ENCODE measurements at regions not wholly inside any gene's neighbourhood (a gene's known extent, or its start where the extent isn't known, plus 50 kb on each side); places are given as distances from the start of the nearest gene placed in this dataset.
"Not testable (repeated sequence)": the region's sequence is repeated elsewhere in the genome, so short reads cannot be mapped to it uniquely, and the experiment has no call there.

- no peak for DNase-seq (ENCODE audit: low read depth in 2 of 2)
Observed at GRCh38 chr10:3877211-3878000, 92.4 kb upstream of the KLF6 start.

DNA sequence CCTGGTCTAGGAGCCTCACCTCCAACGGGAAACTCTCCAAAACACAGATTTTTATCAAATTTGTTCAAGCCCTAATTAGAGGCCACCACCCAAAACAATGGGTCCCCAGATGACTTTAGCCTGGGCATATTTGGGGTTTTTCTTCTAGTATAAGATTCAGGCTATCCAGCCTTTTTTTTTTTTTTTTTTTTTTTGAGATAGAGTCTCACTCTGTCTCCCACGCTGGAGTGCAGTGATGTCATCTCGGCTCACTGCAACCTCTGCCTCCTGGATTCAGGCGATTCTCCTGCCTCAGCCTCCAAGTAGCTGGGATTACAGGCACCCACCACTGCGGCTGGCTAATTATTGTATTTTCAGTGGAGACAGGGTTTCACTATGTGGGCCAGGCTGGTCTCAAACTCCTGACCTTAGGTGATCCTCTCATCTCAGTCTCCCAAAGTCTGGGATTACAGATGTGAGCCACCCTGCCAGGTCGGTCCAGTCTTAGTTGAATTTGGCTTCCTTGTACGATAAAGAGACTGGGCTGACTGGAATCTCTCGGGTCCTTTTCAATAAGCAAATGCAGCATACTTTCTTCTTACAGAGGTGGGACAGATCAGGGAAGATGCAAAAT, 91.4 kb upstream of the KLF6 start:
- no peak for DNase-seq (ENCODE audit: low read depth in 2 of 2)

- DNase-seq (ENCODE audit: low read depth in 2 of 2): no peak
Observed at GRCh38 chr10:3875842-3876235, 90.8 kb upstream of the KLF6 start.

DNA sequence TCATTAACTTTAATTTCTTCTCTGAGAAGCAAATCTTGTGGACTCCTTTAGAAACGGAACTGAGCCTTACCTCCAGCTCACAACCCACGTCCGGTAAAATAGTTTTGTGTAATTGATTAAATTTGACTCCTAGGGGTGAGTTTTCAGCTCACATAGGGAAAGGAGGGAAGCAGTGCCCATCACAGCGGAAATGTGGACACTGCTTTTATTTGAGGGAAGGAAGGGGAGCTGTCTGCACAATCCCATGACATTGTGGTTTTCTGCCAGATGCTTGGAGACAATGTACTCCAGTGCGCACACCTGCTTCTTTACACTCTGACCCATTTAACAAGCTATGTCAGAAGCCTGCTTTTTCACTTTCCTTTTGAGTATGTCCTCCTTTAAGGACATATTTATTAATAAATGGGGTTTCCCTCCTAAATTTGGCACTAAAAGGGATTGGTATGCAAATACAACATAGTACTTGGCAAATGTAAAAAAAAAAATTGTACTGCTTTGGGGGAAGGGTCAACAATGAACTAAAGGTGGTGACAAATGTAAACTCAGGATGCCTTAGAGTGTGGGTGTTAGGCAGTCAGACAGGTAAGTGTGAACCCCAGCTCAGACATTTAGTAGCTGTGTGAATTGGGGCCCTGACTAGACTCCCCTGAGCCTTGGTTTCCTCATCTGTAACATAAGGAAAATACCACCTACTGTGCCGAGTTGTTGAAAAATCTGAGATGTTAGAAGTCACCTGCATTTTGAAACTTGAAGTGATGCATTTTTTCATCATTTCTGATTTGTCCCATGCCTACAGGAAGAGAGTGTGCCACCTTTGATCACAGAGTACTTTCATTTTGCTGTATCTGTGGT, 90.2 kb upstream of the KLF6 start:
- no peak for DNase-seq (ENCODE audit: low read depth in 2 of 2)

- DNase-seq (ENCODE audit: low read depth in 2 of 2): not testable (repeated sequence)
Observed at GRCh38 chr10:3874610-3874989, 89.6 kb upstream of the KLF6 start.

GRCh38 chr10:3873728-3874461, 88.9 kb upstream of the KLF6 start:
- DNase-seq (ENCODE audit: low read depth in 2 of 2): no peak

DNA sequence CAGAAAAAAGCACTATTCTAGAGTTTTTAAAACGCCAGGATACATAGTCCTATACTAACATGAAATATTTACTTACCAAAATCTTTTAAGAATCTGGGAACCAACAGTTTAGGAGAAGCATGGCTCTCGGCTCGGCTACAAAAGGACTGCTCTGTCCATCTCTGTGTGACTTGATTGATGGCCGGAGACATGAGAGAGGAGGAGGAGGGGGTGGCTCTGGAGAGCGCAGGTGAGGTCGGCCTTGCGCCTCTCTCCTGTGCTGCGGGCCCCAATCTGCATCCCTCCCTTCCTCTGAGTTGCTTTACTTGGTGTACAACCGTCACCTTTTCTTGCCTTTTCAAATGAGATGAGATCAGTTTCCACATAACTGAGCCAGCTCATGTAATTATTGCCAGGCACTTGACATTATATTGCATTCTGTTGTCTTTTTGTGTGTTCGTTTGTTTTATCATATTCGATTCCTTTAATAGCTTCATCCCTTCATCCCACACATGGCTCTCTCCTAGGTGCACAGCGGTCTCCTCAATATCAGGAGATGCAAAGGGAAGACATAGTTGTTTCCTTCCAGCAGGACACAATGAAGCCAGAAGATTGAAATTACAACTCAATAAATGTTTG, 87.8 kb upstream of the KLF6 start:
- no peak for DNase-seq (ENCODE audit: low read depth in 2 of 2)

DNA sequence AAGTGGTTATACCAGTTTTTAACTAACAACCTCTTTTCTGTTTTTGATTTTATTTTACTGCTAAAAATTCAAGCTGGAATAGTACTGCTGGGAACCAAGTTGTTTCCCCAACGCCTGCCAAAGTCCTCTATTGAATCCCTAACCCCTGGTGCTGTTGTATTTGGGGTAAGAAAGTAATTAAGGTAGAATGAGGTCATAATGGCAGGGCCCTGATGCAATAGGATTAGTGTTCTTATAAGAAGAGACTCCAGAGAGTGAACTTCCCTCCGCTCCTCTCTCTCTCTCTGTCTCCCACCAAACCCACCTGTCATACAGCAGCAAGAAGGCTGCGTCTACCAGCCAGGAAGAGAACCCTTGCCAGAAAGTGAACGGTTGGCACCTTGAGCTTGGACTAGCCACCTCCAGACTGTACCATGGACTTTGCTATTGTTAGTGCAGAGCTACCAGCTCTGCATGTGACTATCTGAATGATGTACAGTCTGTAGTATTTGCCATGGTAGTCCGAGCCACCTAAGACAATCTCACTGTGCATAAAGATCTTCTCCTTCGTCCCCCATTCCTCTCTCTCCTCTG, 86.5 kb upstream of the KLF6 start:
- DNase-seq (ENCODE audit: low read depth in 2 of 2): no peak

- no peak for DNase-seq (ENCODE audit: low read depth in 2 of 2)
Observed at GRCh38 chr10:3869036-3869435, 84.0 kb upstream of the KLF6 start.

- no peak for DNase-seq (ENCODE audit: low read depth in 2 of 2)
Observed at GRCh38 chr10:3868271-3868664, 83.3 kb upstream of the KLF6 start.

- DNase-seq (ENCODE audit: low read depth in 2 of 2): no peak
Observed at GRCh38 chr10:3867454-3868270, 82.7 kb upstream of the KLF6 start.

DNA sequence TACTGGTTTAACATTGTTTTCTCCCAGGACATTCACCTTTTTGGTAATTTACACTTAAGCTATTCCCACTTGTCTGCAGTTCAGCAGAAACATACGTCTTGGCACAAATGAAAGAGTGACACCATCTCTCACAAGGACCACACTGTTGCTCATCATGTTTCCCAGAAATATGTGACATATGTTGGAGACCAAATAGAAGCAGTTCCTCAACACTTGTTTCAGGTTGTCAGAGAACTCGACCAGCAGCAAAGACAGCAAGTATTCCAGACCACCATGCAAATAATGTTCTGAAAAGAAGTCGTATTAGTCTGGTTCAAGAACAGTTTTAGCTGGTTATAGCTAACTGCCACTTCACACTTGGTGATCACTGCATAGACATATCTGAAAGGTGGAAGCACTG, 81.3 kb upstream of the KLF6 start:
- DNase-seq (ENCODE audit: low read depth in 2 of 2): no peak

GRCh38 chr10:3865565-3865964, 80.6 kb upstream of the KLF6 start:
- no peak for DNase-seq (ENCODE audit: low read depth in 2 of 2)

- DNase-seq (ENCODE audit: low read depth in 2 of 2): no peak
Observed at GRCh38 chr10:3861795-3862194, 76.8 kb upstream of the KLF6 start.

- DNase-seq (ENCODE audit: low read depth in 2 of 2): no peak
Observed at GRCh38 chr10:3858051-3858845, 73.2 kb upstream of the KLF6 start.

DNA sequence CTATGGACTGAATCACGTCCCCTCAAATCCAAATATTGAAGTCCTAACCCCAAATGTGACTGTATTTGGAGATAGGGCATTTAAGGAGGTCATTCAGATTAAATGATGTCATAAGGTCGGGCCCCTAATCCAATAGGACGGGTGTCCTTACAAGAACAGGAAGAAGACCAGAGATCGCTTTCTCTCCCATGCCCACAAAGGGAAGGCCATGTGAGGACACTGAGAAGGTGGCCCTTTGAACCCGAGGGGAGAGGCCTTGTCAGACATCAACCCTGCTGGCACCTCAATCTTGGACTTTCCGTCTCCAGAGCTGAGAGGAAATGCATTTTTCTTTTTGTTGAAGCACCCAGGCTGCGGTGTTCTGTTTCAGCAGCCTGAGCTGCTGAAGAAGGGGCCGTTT, 72.3 kb upstream of the KLF6 start:
- no peak for DNase-seq (ENCODE audit: low read depth in 2 of 2)

DNA sequence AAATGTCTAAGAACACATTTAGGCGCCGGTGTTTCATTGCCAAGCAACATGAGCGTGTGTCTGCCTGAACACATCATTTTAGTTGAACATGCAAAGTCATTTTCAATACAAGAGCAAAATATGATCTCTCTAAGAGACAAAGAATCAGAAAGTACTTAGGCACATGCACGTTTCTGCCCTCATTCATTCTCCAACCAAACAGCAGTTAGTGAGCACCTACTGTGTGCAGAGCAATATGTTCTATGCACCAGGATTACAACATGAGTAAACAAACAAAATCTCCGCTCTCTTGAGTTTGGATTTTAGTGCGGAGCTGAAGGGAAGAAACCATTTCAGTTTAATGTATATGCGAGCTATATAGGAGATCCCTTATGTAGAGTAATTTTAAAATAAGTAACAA, 71.6 kb upstream of the KLF6 start:
- DNase-seq (ENCODE audit: low read depth in 2 of 2): no peak

DNA sequence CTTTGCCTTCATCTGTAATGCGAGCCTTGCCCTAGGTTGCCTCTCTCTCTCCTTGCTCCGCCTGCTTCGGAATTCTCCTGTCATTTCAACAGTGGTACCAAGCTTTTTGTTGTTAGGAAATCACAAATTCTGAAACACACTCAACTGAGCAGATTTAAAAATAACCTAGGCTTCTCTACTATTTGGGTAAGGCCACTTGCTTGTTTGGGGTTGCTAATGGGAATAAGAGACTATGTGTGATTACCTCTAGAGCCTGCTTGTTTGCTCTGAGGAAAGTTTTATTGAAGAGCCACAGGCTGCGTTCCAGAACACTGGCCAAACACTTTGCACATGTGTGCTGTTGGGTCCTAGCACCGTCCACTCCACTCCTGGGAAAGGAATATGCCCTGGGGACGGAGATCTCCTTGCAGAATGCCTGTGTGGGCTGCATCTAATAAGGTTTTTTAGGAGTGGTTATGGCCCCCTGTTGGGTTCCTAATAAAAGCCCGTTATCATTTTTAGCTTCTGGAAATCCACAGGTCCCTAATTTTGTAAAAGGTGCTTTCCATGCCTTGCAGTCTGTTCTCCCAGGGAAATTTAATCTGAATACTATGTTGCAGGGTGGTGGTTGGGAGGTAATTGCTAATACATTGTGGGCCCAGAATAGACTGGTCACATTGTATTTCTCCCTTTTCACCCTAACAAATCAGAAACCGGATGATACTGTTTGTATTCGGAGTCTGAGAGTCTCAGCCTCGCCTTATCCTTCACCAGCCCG, 68.7 kb upstream of the KLF6 start:
- DNase-seq (ENCODE audit: low read depth in 2 of 2): no peak

DNA sequence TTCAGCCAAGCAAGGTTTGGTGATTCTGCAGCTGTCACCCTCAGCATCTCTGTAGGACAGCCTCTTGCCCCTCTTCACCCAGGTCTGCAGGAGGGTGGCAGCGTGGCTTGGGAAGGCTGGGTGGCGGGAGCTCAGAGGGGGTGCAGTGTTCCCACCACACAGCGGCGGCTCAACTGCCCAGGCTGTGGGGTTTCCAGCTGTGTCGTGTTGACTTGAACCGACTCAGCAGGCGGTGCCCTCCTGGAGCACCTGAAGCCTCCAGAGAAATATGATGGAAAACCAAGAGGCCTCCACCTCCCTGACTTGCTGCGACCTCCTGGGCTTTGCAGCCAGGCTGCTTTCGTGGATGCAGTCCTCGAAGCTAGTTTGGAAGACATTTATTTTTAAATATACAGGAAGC, 68.0 kb upstream of the KLF6 start:
- no peak for DNase-seq (ENCODE audit: low read depth in 2 of 2)

Measured in fibroblast of skin of left biceps (primary cell).